GM21423 (cell line): ENCODE measurements at regions not wholly inside any gene's neighbourhood (a gene's known extent, or its start where the extent isn't known, plus 50 kb on each side); places are given as distances from the start of the nearest gene placed in this dataset.

Source experiments
- ATAC-seq: cut with Tn5 transposase; IDR thresholded peaks from one replicate; pipeline ENCODE4 v1.9.1; 2021; ENCODE audit warnings: mild to moderate bottlenecking, moderate library complexity; ENCODE audit not compliant: unreplicated experiment

DNA sequence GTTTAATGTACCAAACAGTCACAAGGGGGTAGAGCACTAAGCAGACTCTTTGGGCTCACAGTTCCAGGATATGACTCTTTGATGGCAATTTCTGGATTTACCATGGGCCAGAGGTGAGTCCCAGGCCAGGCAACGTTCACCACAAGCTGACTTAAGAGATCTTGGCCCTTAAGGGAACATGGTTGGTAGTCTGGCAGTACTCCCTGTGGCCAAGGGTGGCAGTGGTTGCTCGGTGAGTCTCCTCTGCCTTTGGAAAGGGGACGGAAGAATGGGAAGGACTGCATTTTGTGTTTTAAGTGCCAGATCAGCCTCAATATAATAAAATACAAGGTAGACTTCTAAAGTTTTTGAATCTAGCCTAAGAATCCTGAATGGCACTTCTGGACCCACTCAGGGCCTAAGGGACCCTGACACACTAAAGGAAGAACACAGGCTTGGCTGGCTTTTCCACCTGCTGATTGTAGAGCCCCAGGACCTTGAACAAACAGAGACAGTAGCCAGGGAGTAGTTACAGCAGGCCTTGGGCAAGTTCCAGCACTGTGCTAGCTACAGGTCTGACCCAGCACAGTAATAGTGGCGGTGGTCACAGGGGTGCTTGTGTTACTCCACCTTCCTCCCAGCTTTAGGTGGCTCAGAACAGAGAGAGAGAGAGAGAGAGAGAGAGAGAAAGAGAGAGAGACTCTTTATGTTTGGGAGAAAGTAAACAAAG lies 730.7 kb upstream of the ALCAM start:
- no peak for ATAC-seq

- ATAC-seq = no peak
These were observed 723.9 kb upstream of the ALCAM start for GRCh38 chr3:104642827-104643226.

DNA sequence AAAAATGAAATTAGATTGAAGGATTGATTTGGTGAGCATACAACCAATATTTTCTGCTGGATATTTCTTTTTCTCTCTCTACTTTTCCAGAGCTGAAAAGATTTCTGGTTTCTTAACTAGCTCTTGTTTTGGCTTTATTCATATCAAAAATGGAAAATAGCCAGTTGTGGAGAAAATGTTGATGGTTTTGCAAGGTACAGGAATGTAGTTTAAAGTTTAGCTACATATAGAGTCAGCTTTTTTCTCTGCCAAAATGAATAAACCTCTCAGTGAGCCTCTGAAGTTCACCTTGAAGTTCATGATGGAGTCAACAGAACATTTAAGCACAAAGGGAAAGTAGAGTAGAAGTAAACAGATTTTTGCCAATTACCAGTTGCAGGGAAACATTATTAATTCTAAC lies 720.5 kb upstream of the ALCAM start:
- ATAC-seq = no peak

DNA sequence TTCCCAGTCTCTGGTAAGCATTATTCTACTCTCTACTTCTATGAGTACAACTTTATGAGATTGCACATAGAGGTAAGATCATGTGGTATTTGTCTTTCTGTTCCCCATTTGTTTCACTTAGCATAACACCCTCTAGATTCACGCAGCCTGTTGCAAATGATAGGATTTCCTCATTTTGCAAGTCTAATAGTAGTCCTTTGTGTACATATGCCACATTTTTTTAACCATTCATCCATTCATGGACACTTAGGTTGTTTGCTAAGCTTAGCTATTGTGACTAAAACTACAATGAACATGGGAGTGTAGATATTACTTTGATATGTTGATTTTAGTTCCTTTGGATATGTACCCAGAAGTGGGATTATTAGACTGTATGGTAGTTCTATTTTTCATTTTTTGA lies 717.9 kb upstream of the ALCAM start:
- no peak for ATAC-seq

DNA sequence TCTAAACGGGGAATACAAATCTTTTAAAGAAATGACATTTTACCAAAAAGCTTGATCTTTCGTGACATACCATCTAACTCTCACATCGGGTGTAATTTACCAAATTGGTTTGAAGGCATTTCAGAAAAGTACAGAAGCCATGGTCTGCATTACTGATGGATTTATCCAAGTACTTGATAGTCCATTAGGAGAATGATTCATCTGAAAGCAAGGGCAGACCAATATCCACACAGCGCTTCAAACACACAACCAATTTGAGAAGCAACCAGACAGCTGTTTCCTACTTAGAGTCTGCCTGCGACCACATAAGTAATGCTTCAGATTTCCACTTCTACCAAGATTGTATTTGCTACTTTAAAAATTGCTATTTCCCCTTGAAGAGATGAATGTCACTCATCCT lies 697.6 kb upstream of the ALCAM start:
- ATAC-seq = no peak

DNA sequence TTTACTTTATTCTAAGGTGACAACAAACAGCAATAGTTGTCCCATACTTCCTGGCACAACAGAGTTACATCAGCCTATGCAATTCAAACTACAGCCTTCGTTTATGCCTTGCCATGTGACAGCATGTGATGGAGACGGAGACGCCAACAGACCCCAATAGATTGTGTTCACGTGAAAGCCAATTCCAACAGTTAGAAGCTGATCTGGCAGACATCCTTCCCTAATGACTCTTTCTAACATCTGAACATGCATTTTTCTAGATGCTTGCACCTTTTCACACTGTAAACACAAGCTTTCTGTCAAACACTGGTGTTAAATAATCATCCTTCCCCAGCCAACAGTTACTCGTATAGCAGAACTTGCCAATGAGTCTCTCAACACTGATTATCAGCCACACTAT lies 694.4 kb upstream of the ALCAM start:
- no peak for ATAC-seq

GRCh38 chr3:104673981-104674380 lies 692.7 kb upstream of the ALCAM start:
- ATAC-seq = no peak

GRCh38 chr3:104676241-104676640 lies 690.5 kb upstream of the ALCAM start:
- ATAC-seq = no peak

DNA sequence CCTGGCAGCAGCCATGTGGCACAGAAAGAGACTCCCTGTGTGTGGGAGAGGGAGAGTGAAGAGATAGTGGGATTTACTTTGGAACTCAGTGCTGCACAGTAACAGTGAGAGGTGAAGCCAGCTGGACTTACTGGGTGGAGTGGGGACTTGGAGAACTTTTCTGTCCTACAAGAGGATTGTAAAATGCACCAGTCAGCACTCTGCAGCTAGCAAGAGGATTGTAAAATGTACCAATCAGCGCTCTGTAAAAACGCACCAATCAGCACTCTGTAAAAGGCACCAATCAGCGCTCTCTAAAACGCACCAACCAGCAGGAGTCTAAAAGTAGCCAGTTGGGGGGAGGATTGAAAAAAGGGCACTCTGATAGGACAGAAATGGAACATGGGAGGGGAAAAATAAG lies 688.8 kb upstream of the ALCAM start:
- ATAC-seq = no peak

- no peak for ATAC-seq
These were observed 681.2 kb upstream of the ALCAM start for GRCh38 chr3:104685492-104685891.

- no peak for ATAC-seq
These were observed 679.3 kb upstream of the ALCAM start for GRCh38 chr3:104687362-104687761.

DNA sequence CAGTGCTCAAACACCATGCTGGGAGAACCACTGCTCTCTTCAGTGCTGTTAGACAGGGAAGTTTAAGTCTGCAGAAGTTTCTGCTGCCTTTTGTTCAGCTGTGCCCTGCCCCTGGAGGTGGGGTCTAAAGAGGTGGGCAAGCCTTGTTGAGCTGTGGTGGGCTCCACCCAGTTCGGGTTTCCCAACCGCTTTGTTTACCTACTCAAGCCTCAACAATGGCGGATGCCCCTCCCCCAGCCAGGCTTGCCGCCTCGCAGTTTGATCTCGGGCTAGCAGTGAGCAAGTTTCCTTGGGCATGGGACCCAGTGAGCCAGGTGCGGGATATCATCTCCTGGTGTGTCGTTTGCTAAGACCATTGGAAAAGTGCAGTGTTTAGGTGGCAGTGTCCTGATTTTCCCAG lies 670.2 kb upstream of the ALCAM start:
- ATAC-seq = no peak

GRCh38 chr3:104711406-104711805 lies 655.3 kb upstream of the ALCAM start:
- ATAC-seq = no peak

DNA sequence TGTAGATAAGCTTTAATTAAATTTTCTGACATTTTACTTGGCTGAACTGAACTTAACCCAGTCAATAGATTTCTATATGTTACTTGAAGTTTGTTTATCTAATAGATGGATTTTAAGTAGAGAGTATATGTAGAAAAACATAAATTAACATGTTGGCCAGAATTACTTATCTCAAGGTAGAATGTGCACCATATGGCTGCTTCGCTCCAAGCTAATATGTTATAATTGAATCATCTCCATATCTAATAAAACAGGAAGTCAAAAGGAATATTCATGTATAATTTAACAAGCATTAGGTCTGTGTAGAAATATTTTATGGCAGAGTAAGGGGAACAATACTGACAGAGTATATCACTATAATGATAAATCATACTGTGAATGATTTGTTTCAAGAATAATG lies 650.7 kb upstream of the ALCAM start:
- ATAC-seq = no peak

DNA sequence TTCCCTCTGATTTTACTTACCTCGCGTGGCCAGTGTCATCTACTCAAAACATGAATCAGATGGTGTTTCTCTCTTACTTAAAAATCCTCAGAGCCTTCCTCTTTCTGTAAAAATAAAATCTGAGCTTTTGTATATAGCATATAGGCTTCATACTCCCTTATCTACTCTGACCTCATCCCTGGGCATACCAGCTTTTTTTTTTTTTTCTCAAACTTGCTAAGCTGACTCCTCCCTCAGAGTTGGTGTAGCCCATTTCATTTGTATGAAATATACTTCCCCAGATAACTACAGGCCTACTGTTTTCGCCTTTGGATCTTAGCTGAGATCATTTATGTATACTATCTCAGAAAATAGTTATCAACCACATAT lies 648.9 kb upstream of the ALCAM start:
- ATAC-seq = peak; percentile 38

GRCh38 chr3:104723000-104723399 lies 643.7 kb upstream of the ALCAM start:
- ATAC-seq = no peak

DNA sequence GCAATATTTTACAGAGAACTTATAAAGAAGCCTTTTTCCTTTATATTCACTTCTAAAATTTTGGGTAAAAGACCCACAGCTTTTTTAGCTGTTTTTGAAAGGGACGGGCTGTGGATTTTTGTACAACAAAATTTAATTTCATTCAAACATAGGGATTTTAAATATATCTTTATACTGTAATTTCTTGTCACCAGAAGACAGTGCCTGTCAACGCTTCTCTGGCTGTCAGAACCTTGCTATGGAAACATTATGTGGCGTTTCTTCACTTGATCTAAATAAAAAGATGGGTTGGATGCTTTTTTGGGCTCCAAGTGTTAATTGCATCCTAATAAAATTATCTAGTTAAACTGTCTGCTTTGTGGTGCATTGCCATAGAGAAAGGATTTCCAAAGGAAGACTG lies 635.6 kb upstream of the ALCAM start:
- ATAC-seq = no peak

- ATAC-seq = no peak
These were observed 632.1 kb upstream of the ALCAM start for GRCh38 chr3:104734627-104735026.

GRCh38 chr3:104735691-104736090 lies 631.0 kb upstream of the ALCAM start:
- ATAC-seq = no peak

DNA sequence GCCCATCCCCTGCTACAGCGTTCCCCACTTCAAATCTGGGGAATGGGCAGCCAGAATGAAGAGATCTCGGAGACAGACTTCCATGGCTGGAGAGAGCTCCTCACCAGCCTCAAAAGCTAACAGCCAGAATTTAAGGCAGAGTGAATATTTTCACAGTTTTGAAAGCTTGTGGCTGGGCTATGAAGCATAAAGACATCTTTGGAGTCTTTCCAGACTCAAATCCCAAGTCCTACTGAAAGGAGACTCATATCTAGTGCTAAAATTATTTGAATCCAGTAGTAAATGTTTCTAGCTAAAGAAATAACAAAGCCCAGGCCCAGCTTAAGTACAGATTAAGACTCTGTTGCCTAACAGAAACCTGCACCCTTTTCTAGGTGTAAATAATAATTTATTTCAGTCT lies 628.4 kb upstream of the ALCAM start:
- no peak for ATAC-seq

DNA sequence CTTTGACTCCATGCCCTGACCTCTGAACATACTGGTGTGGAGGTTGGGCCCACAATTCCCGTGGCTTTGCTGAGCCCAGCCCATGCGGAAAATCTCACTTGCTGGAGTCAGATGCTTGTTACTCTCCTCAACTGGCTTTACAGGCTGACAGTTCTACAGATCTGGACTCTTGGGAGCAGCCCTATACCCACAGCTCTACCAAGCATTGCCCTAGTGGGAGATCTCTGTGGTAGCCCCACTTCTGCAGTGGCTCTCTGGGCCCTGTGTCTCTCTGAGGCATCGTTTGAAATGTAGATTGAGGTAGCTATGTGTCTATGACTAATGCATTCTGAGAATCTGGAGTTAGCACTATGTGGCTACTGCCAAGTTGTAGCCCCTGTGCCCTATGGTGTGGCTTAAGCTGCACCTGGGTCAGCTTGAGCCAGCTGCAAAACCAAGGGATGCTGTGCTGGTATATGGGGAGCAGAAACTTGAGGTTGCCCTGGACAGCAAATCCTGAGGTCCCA lies 625.8 kb upstream of the ALCAM start:
- ATAC-seq = no peak

GRCh38 chr3:104742044-104742443 lies 624.7 kb upstream of the ALCAM start:
- ATAC-seq = no peak

GRCh38 chr3:104745313-104745712 lies 621.4 kb upstream of the ALCAM start:
- no peak for ATAC-seq
